WTC11 (cell line): ENCODE measurements at regions not wholly inside any gene's neighbourhood (a gene's known extent, or its start where the extent isn't known, plus 50 kb on each side); places are given as distances from the start of the nearest gene placed in this dataset.

ENCODE experiments used
- ATAC-seq: fragments of 200-7000 bp; cut with Tn5 transposase; 2 replicates; pipeline ENCODE4 v1.10.0; 2021; ENCODE audit warnings: mild to moderate bottlenecking, moderate library complexity
- CTCF ChIA-PET: fragments of 300-600 bp; sonication (Branson Sonifier 250); formaldehyde crosslinking; loops from one replicate; lab custom pipeline; 2021; ENCODE audit warnings: antibody characterized with exemption; lab: Charles Lee
- POLR2A ChIA-PET: fragments of 350-600 bp; sonication (Branson Sonifier 250); formaldehyde crosslinking; loops from one replicate; lab custom pipeline; 2021; ENCODE audit warnings: antibody characterized with exemption; lab: Charles Lee
- DNase-seq: peaks from one replicate; pipeline ENCODE4 v3.0.0; 2021; ENCODE audit warnings: low spot score
- H3K27ac Mint-ChIP-seq: 2 replicates; pipeline ENCODE4 v1.8.0; 2021; ENCODE audit warnings: mixed read lengths
- H3K27me3 Mint-ChIP-seq: 2 replicates; pipeline ENCODE4 v1.8.0; 2021; ENCODE audit warnings: low read depth, mild to moderate bottlenecking, moderate library complexity, mixed read lengths
- H3K36me3 Mint-ChIP-seq: 2 replicates; pipeline ENCODE4 v1.8.0; 2021; ENCODE audit warnings: mixed read lengths
- H3K4me1 Mint-ChIP-seq: 2 replicates; pipeline ENCODE4 v1.8.0; 2022; ENCODE audit warnings: mixed read lengths
- H3K4me3 Mint-ChIP-seq: 2 replicates; pipeline ENCODE4 v1.8.0; 2021; ENCODE audit warnings: mild to moderate bottlenecking, moderate library complexity, mixed read lengths
- H3K9me3 Mint-ChIP-seq: 2 replicates; pipeline ENCODE4 v1.8.0; 2021; ENCODE audit warnings: mixed read lengths
- ARID4B ChIP-seq: sonication (generic); formaldehyde crosslinking; IDR thresholded peaks from 2 replicates; pipeline ENCODE4 v1.8.0; 2023; ENCODE audit warnings: missing genetic modification reagents, mild to moderate bottlenecking, borderline replicate concordance
- CBFB ChIP-seq: sonication (generic); formaldehyde crosslinking; IDR thresholded peaks from 2 replicates; pipeline ENCODE4 v1.8.1; 2022; ENCODE audit warnings: mild to moderate bottlenecking, low read depth, missing genetic modification reagents
- CREB1 ChIP-seq: sonication (generic); formaldehyde crosslinking; IDR thresholded peaks from 2 replicates; pipeline ENCODE4 v1.8.0; 2023; ENCODE audit warnings: mild to moderate bottlenecking, missing genetic modification reagents
- E2F1 ChIP-seq: sonication (generic); formaldehyde crosslinking; IDR thresholded peaks from 2 replicates; pipeline ENCODE4 v1.8.0; 2022; ENCODE audit warnings: mild to moderate bottlenecking, missing genetic modification reagents
- ERG ChIP-seq: fragments of 250-450 bp; sonication (Bioruptor Pico); IDR thresholded peaks from 2 replicates; pipeline ENCODE4 v1.8.0; 2021; ENCODE audit warnings: mild to moderate bottlenecking
- JUN ChIP-seq: sonication (generic); formaldehyde crosslinking; IDR thresholded peaks from 2 replicates; pipeline ENCODE4 v1.8.0; 2023; ENCODE audit warnings: mild to moderate bottlenecking, missing genetic modification reagents
- MAX ChIP-seq: sonication (generic); formaldehyde crosslinking; IDR thresholded peaks from 2 replicates; pipeline ENCODE4 v1.8.0; 2022; ENCODE audit warnings: mild to moderate bottlenecking, missing genetic modification reagents
- MLX ChIP-seq: sonication (generic); formaldehyde crosslinking; IDR thresholded peaks from 2 replicates; pipeline ENCODE4 v1.8.1; 2023; ENCODE audit warnings: mild to moderate bottlenecking, missing genetic modification reagents, moderate library complexity
- NR1H2 ChIP-seq: sonication (generic); formaldehyde crosslinking; IDR thresholded peaks from 2 replicates; pipeline ENCODE4 v1.9.0; 2021; ENCODE audit warnings: mild to moderate bottlenecking, moderate library complexity, missing genetic modification reagents
- NR2C2 ChIP-seq: sonication (generic); formaldehyde crosslinking; IDR thresholded peaks from 2 replicates; pipeline ENCODE4 v1.8.0; 2022; ENCODE audit warnings: mild to moderate bottlenecking, missing genetic modification reagents
- ZMAT4 ChIP-seq: fragments of 250-450 bp; sonication (Bioruptor Pico); IDR thresholded peaks from 2 replicates; pipeline ENCODE4 v1.9.0; 2021; ENCODE audit warnings: mild to moderate bottlenecking
- ZNF121 ChIP-seq: sonication (generic); formaldehyde crosslinking; IDR thresholded peaks from 2 replicates; pipeline ENCODE4 v1.8.0; 2023; ENCODE audit warnings: missing genetic modification reagents
- ZNF138 ChIP-seq: sonication (generic); formaldehyde crosslinking; conservative IDR thresholded peaks from 2 replicates; pipeline ENCODE4 v1.8.1; 2022; ENCODE audit warnings: mild to moderate bottlenecking, moderate library complexity, missing genetic modification reagents
- ZNF232 ChIP-seq: sonication (generic); formaldehyde crosslinking; IDR thresholded peaks from 2 replicates; pipeline ENCODE4 v1.8.0; 2022; ENCODE audit warnings: mild to moderate bottlenecking, missing genetic modification reagents
- ZNF396 ChIP-seq: fragments of 250-450 bp; sonication (Bioruptor Pico); IDR thresholded peaks from 2 replicates; pipeline ENCODE4 v1.8.0; 2021; ENCODE audit warnings: mild to moderate bottlenecking, moderate library complexity, borderline replicate concordance

GRCh38 chr7:26612742-26613141, 251.6 kb downstream of the SKAP2 start (continued):
- TF ChIP-seq E2F1 (CRISPR knock-in tag) (no peak), ZMAT4 (CRISPR knock-in tag) (no peak), ZNF121 (CRISPR knock-in tag) (no peak), ZNF138 (CRISPR knock-in tag) (no peak)

- Mint-ChIP-seq H3K27ac (no peak overlapping the region), H3K36me3 (no peaks in the 10 kb centered on the region)
- TF ChIP-seq MLX (CRISPR knock-in tag) (no peak), ZNF396 (CRISPR knock-in tag) (no peak), E2F1 (CRISPR knock-in tag) (no peak), CREB1 (CRISPR knock-in tag) (no peak), JUN (CRISPR knock-in tag) (no peak), ARID4B (CRISPR knock-in tag) (no peak), NR2C2 (CRISPR knock-in tag) (no peak), MAX (CRISPR knock-in tag) (no peak), ZNF232 (no peak), ERG (no peak), CBFB (CRISPR knock-in tag) (no peak), NR1H2 (CRISPR knock-in tag) (no peak), ZNF138 (CRISPR knock-in tag) (no peak)
- TF ChIP-seq, all 79 proteins: peak for 0
- DNase-seq: no peak
- Mint-ChIP-seq H3K9me3 (peaks cover 9% of the 10 kb centered on the region), H3K4me1 (peaks cover 20% of the 10 kb centered on the region), H3K4me3 (no peak overlapping the region), H3K27me3 (0 out of 2 replicates have a peak, but pooled peaks cover 3% of the 10 kb centered on the region)
- no peak for ATAC-seq
- POLR2A ChIA-PET: no interaction called here
- CTCF ChIA-PET: interaction anchor here (1.6 kb wide), 1 partner anchor 44 kb away, joined by 4 read pairs; no protein-coding TSS in a partner anchor
These were observed 249.9 kb downstream of the SKAP2 start for GRCh38 chr7:26614503-26614902.
